ENCODE measurements at regions not wholly inside any gene's neighbourhood (a gene's known extent, or its start where the extent isn't known, plus 50 kb on each side); places are given as distances from the start of the nearest gene placed in this dataset.

- DNase-seq (ENCODE audit: low spot score): no peak
These were observed 728.4 kb upstream of the ADAMTS5 start for GRCh38 chr21:27695246-27695645.

DNA sequence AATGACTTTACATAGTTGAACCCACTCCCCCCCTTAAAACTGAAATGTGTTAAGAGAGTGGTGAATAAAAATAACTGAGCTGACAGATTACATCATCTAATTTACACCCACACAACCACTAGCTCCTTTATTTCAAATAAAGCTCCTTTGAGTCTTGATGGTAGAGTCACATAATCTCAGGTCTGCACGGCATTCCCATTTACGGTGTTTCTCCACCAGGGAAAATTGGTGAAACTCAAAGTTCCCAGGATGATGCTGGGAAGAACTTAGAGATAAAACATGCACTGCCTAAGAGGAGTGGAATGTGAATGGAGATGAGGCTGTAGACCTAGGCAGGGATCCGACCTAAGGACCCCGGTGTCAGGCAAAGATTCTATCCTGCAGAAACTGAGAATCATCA, 727.8 kb upstream of the ADAMTS5 start:
- no peak for DNase-seq (ENCODE audit: low spot score)

- no peak for DNase-seq (ENCODE audit: low spot score)
These were observed 726.5 kb upstream of the ADAMTS5 start for GRCh38 chr21:27693376-27693775.

DNA sequence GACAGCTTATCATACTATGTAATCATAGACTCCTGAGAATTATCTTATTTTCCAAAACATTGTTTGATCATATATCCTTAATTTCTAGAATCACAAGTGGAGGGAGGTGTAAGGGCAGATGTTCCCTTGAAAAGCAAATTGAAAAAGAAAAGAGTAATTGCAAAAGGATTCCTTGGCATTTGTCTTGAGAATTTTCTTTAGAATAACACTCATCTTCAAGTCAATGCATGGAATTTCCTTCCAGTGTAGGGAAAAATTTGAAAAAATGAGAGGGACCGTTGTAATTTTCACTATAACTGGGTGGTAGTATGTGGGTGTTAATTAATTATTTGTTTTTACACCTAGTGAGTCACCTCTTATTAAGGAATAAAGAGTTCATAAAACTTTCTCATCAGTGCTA, 724.6 kb upstream of the ADAMTS5 start:
- DNase-seq (ENCODE audit: low spot score): no peak

- DNase-seq (ENCODE audit: low spot score): no peak
These were observed 724.1 kb upstream of the ADAMTS5 start for GRCh38 chr21:27691006-27691405.

- no peak for DNase-seq (ENCODE audit: low spot score)
These were observed 723.5 kb upstream of the ADAMTS5 start for GRCh38 chr21:27690426-27690825.

DNA sequence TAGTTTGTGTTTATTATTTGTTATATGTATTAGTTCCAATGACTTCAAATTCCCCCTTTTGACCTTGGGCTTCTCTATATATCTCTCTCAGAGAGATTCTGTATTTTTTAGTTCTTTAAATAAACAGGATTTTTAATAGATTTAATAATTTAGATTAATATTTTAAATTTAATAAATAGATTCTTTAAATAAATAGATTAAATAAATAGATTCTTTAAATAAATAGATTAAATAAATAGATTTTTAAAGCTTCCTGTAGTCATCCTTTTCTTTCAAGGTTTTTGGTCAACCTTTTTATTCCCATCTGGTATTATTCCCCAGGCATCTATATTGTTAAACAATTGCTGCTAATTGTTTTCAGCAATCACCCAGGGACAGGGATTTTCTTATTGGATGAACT, 721.9 kb upstream of the ADAMTS5 start:
- DNase-seq (ENCODE audit: low spot score): no peak

GRCh38 chr21:27683292-27683691, 716.4 kb upstream of the ADAMTS5 start:
- no peak for DNase-seq (ENCODE audit: low spot score)

- DNase-seq (ENCODE audit: low spot score): no peak
These were observed 715.0 kb upstream of the ADAMTS5 start for GRCh38 chr21:27681841-27682240.

GRCh38 chr21:27681038-27681437, 714.1 kb upstream of the ADAMTS5 start:
- no peak for DNase-seq (ENCODE audit: low spot score)

- no peak for DNase-seq (ENCODE audit: low spot score)
These were observed 713.3 kb upstream of the ADAMTS5 start for GRCh38 chr21:27680181-27680580.

DNA sequence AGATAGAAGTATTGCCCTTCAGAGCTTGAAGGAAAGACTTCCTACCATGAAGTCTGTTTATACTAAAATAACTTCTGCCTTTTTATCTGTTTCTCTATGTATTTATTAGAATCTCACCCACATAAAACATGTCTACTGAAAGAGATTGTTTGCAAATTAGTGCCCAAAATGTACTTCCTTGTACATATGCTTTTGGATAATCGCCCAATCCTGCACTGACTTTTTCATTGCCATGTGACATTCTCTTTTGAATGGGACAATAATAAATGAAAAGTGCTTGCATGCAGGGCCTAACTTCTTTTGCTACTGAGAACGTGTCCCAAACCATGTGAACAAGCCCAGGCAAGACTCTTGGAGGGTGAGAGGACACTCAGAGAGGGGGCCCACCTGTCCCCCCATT, 711.6 kb upstream of the ADAMTS5 start:
- no peak for DNase-seq (ENCODE audit: low spot score)

GRCh38 chr21:27677546-27677945, 710.7 kb upstream of the ADAMTS5 start:
- DNase-seq (ENCODE audit: low spot score): no peak

DNA sequence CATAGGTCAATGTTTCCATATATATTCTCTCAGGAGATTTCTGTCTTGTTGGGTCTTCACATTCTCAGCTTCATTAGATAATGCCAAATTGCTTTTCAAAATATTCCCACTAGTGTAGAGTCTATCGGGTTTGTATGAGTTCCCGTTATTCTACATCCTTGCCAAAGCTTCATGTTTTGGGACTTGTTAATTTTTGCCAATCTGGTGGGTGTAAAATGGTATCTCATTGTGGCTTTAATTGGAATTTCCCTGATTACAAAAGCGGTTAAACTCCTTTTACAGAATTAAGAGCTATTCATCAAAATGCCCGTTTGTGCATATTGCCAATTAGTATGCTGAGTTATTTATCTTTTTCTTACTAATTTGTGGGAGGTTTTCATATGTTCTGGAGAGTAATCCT, 708.4 kb upstream of the ADAMTS5 start:
- no peak for DNase-seq (ENCODE audit: low spot score)

DNA sequence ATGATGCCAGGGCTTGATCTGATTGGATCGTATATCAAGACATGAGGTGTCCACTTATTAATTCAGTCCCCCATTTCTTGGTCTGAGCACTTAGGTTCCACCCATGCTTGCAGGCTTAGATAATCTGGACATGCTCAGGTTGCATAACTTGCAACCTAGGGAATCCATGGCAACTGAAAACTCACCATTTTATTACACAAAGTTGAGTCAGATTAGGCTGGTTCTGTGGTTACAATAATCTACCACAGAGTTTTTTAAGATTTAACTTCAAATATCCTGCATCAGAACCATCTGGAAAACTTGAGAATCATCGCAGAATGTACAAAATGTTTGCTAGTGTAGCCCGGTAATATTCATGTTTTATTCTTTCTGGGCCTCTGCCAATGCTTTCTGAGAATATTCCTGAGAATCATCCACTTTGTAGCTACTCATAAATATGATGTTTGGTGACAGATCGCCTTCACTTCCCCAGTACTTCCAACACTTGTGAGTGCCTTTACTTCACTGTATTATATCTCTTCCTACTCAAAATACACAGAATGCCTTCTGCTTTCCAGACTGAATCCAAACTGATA, 707.2 kb upstream of the ADAMTS5 start:
- no peak for DNase-seq (ENCODE audit: low spot score)

- no peak for DNase-seq (ENCODE audit: low spot score)
These were observed 706.7 kb upstream of the ADAMTS5 start for GRCh38 chr21:27673581-27673980.

GRCh38 chr21:27671207-27671606, 704.3 kb upstream of the ADAMTS5 start:
- DNase-seq (ENCODE audit: low spot score): no peak

DNA sequence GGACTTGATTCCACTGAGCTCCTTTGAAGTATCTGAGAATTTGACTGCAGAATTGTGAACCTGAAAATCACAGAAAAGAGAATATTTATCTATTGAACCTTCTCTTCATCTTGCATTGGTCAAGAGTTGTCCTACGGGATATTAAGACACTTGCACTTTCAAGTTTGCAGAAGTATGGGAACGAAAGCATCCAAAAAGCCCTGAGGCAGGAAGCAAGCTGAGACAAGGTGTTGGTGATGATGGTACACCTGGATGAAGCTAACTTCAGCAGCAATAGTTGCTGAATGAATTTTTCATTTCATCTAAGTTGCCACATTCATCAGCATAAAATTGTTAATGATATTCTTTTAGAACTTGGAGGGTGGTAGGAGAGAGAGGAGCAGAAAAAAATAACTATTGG, 686.6 kb upstream of the ADAMTS5 start:
- no peak for DNase-seq (ENCODE audit: low spot score)

GRCh38 chr21:27649762-27650161, 682.9 kb upstream of the ADAMTS5 start:
- DNase-seq (ENCODE audit: low spot score): no peak

GRCh38 chr21:27649323-27649722, 682.4 kb upstream of the ADAMTS5 start:
- DNase-seq (ENCODE audit: low spot score): no peak

DNA sequence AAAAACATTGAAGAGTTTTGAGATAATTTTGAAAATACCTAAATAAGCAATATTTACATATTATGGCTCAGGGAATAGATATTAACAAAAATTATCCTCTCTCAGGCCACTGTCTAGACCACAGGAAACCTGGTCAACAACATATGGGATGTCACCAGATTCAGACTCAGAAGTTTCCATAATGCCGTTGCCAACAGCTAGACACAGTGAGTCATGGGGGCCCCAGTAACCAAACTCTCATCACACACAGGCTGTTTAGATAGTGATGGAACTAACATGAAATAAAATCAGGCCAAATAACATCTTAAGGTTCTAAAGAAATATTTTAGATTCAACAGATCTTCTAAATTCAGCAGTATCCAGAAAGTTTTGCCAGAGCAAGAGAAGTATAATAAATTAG, 681.7 kb upstream of the ADAMTS5 start:
- DNase-seq (ENCODE audit: low spot score): no peak

DNA sequence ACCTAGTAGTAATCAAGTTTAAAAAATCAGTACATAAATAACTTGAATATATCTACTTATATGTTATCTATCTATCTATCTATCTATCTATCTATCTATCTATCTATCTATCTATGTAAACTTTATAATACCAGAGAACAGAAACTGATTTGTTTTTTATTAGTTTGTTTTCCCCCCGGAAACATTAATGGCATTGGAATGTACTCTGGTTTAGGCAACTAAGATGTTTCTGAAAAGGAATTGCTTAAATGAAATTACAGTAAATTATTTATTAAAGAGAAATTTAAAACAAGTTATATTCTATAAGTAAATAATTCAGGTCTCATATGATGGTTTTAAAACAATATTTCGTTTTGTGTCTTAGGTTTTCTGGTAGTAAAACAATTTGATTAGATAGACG, 681.0 kb upstream of the ADAMTS5 start:
- no peak for DNase-seq (ENCODE audit: low spot score)

DNA sequence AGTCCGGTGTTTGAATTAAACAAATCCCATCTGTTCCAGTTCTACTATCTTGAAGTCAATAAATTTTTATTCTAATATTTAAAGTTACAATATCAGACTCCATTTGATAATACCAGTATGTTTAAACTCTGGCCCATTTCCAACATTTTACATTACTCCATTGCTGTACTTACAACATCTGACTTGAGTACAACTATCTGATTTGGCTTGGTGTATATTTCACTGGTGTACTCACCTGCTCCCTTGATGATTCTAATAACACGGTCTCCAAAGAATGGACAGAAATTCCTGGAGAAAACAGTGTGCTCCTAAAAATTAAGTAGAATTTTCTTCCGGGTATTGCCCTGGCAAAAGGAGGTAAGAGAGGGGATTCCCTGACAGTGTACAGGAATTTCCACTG, 680.5 kb upstream of the ADAMTS5 start:
- DNase-seq (ENCODE audit: low spot score): no peak

GRCh38 chr21:27646691-27647090, 679.8 kb upstream of the ADAMTS5 start:
- DNase-seq (ENCODE audit: low spot score): no peak

GRCh38 chr21:27646056-27646455, 679.2 kb upstream of the ADAMTS5 start:
- DNase-seq (ENCODE audit: low spot score): no peak
